Neural cell (in vitro differentiated cells): ENCODE measurements at regions not wholly inside any gene's neighbourhood (a gene's known extent, or its start where the extent isn't known, plus 50 kb on each side); places are given as distances from the start of the nearest gene placed in this dataset.

Experiments used
- H2AFZ ChIP-seq: fragments of 200-600, 300-800 bp; sonication (generic), shearing (Covaris generic); 2 replicates; pipeline ENCODE4 v1.6.0; 2014; ENCODE audit warnings: low read depth, mild to moderate bottlenecking, antibody characterized with exemption, low read length, moderate library complexity
- H3F3A ChIP-seq: fragments of 200-600 bp; shearing (Covaris generic); 2 replicates; pipeline ENCODE4 v1.6.1; 2016; ENCODE audit warnings: mild to moderate bottlenecking, moderate library complexity, mixed read lengths, antibody characterized with exemption, low read length; ENCODE audit not compliant: insufficient read depth, poor library complexity, severe bottlenecking
- H3K27ac ChIP-seq: fragments of 200-600, 300-800 bp; sonication (generic), shearing (Covaris generic); 2 replicates; pipeline ENCODE4 v1.5.1; 2014; ENCODE audit warnings: mild to moderate bottlenecking, low read length, moderate library complexity
- H3K27me3 ChIP-seq: fragments of 300-800, 200-600 bp; sonication (generic), shearing (Covaris generic); 2 replicates; pipeline ENCODE4 v1.6.0; 2014; ENCODE audit warnings: mild to moderate bottlenecking, low read depth, low read length, moderate library complexity; ENCODE audit not compliant: insufficient read depth
- H3K36me3 ChIP-seq: fragments of 300-800, 200-600 bp; sonication (generic), shearing (Covaris generic); 2 replicates; pipeline ENCODE4 v1.5.1; 2014; ENCODE audit warnings: mild to moderate bottlenecking, antibody characterized with exemption, low read length, moderate library complexity; ENCODE audit not compliant: insufficient read depth
- H3K4me2 ChIP-seq: fragments of 300-800, 200-600 bp; sonication (generic), shearing (Covaris generic); 2 replicates; pipeline ENCODE4 v1.6.0; 2014; ENCODE audit warnings: mild to moderate bottlenecking, low read length
- H3K4me3 ChIP-seq: fragments of 300-800, 200-600 bp; sonication (generic), shearing (Covaris generic); 2 replicates; pipeline ENCODE4 v1.5.1; 2014; ENCODE audit warnings: mild to moderate bottlenecking, low read length, moderate library complexity
- H3K79me2 ChIP-seq: fragments of 200-600 bp; shearing (Covaris generic); replicated peaks from 2 replicates; pipeline ENCODE4 v1.6.0; 2014; ENCODE audit warnings: mild to moderate bottlenecking, low read length, moderate library complexity; ENCODE audit not compliant: insufficient read depth
- H3K9ac ChIP-seq: fragments of 300-800, 200-600 bp; sonication (generic), shearing (Covaris generic); 2 replicates; pipeline ENCODE4 v1.6.1; 2016; ENCODE audit warnings: mild to moderate bottlenecking, low read length, mixed read lengths
- H3K9me2 ChIP-seq: fragments of 200-600 bp; shearing (Covaris generic); 2 replicates; pipeline ENCODE4 v1.6.1; 2016; ENCODE audit warnings: mild to moderate bottlenecking, low read length, mixed read lengths; ENCODE audit not compliant: insufficient read depth
- H3K9me3 ChIP-seq: fragments of 200-600, 300-800 bp; sonication (generic), shearing (Covaris generic); 2 replicates; pipeline ENCODE4 v1.6.1; 2016; ENCODE audit warnings: mild to moderate bottlenecking, mixed run types, low read length, moderate library complexity, mixed read lengths
- H4K20me1 ChIP-seq: fragments of 200-600 bp; shearing (Covaris generic); 2 replicates; pipeline ENCODE4 v1.6.1; 2016; ENCODE audit warnings: mild to moderate bottlenecking, mixed run types; ENCODE audit not compliant: insufficient read depth
- CTCF ChIP-seq: fragments of 450-650 bp; IDR thresholded peaks from 2 replicates; pipeline ENCODE4 v1.5.1; 2014; ENCODE audit warnings: antibody characterized with exemption, mild to moderate bottlenecking, moderate library complexity; ENCODE audit not compliant: poor library complexity, severe bottlenecking
- EP300 ChIP-seq: fragments of 450-650 bp; conservative IDR thresholded peaks from 2 replicates; pipeline ENCODE4 v1.6.1; 2014; ENCODE audit warnings: antibody characterized with exemption, mild to moderate bottlenecking, moderate library complexity; ENCODE audit not compliant: poor library complexity, severe bottlenecking
- EZH2 ChIP-seq: fragments of 200-600, 300-800 bp; shearing (Covaris generic), sonication (generic); IDR thresholded peaks from 2 replicates; pipeline ENCODE4 v1.6.1; 2014; ENCODE audit warnings: antibody characterized with exemption, low read length, borderline replicate concordance, mild to moderate bottlenecking; ENCODE audit not compliant: insufficient read depth, poor library complexity, severe bottlenecking
- MXI1 ChIP-seq: fragments of 450-650 bp; conservative IDR thresholded peaks from 2 replicates; pipeline ENCODE4 v1.6.1; 2014; ENCODE audit warnings: antibody characterized with exemption, mild to moderate bottlenecking; ENCODE audit not compliant: poor library complexity, severe bottlenecking
- POLR2AphosphoS5 ChIP-seq: IDR thresholded peaks from 2 replicates; pipeline ENCODE4 v1.6.1; 2012
- RAD21 ChIP-seq: fragments of 450-650 bp; conservative IDR thresholded peaks from 2 replicates; pipeline ENCODE4 v1.6.1; 2014; ENCODE audit warnings: antibody characterized with exemption, mild to moderate bottlenecking, moderate library complexity
- REST ChIP-seq: IDR thresholded peaks from 2 replicates; pipeline ENCODE4 v1.6.1; 2012; ENCODE audit warnings: borderline replicate concordance
- SMC3 ChIP-seq: fragments of 450-650 bp; conservative IDR thresholded peaks from 2 replicates; pipeline ENCODE4 v1.6.1; 2014; ENCODE audit warnings: antibody characterized with exemption, mild to moderate bottlenecking, moderate library complexity; ENCODE audit not compliant: poor library complexity
- TAF1 ChIP-seq: IDR thresholded peaks from 2 replicates; pipeline ENCODE4 v1.6.1; 2012; ENCODE audit warnings: low read depth

DNA sequence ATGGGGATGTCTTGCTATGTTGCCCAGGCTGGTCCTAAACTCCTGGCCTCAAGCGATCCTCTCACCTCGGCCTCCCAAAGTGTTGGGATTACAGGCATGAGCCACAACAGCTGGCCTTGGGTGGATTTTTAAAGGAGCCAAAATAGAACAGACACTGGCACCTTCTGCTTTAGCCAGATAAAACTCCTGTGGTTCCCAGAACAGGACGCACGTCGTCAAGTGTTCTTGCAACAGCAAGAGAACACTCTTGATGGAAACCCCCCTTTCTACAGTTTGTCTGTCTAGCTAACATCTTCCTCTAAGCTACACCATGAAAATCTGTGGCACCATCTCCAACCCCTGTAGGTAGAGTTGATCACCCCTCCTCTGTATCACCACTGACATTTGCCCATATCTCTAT lies 122.6 kb downstream of the NPIPB5 start:
- no peak overlapping the region for H3K4me2 ChIP-seq

GRCh38 chr16:22633799-22634198 lies 123.1 kb downstream of the NPIPB5 start:
- no peaks in the 10 kb centered on the region for H3K79me2 ChIP-seq
- H3K9ac ChIP-seq: no peak overlapping the region
- H3K9me2 ChIP-seq: no peaks in the 10 kb centered on the region
- H2AFZ ChIP-seq: no peak overlapping the region
- no peak overlapping the region for H3K4me3 ChIP-seq
- no peaks in the 10 kb centered on the region for H3K36me3 ChIP-seq
- no peaks in the 10 kb centered on the region for H3K9me3 ChIP-seq
- no peaks in the 10 kb centered on the region for H4K20me1 ChIP-seq
- H3K27ac ChIP-seq: no peak overlapping the region
- H3F3A ChIP-seq: no peaks in the 10 kb centered on the region
- no peak overlapping the region for H3K4me2 ChIP-seq
- H3K27me3 ChIP-seq: no peaks in the 10 kb centered on the region
- TF ChIP-seq POLR2AphosphoS5: no peak
- no peak for TF ChIP-seq MXI1
- TF ChIP-seq EP300: no peak
- no peak for TF ChIP-seq RAD21
- TF ChIP-seq CTCF: no peak
- TF ChIP-seq EZH2: no peak
- no peak for TF ChIP-seq TAF1
- no peak for TF ChIP-seq SMC3

More for the DNA sequence above, 122.6 kb downstream of the NPIPB5 start:
- no peak overlapping the region for H3K9ac ChIP-seq
- H3K27ac ChIP-seq: no peak overlapping the region
- TF ChIP-seq REST: no peak
- TF ChIP-seq RAD21: no peak
- no peak for TF ChIP-seq CTCF
- TF ChIP-seq SMC3: no peak
- no peak for TF ChIP-seq MXI1
- no peak for TF ChIP-seq EP300
- TF ChIP-seq EZH2: no peak
- no peak for TF ChIP-seq POLR2AphosphoS5
- TF ChIP-seq TAF1: no peak
- no peaks in the 10 kb centered on the region for H3K36me3 ChIP-seq
- H3K79me2 ChIP-seq: no peaks in the 10 kb centered on the region
- H2AFZ ChIP-seq: no peak overlapping the region
- H3K9me2 ChIP-seq: no peaks in the 10 kb centered on the region
- no peaks in the 10 kb centered on the region for H4K20me1 ChIP-seq
- H3K9me3 ChIP-seq: no peaks in the 10 kb centered on the region
- no peaks in the 10 kb centered on the region for H3K27me3 ChIP-seq
- H3F3A ChIP-seq: no peaks in the 10 kb centered on the region
- H3K4me3 ChIP-seq: no peak overlapping the region
